ENCODE measurements at regions not wholly inside any gene's neighbourhood (a gene's known extent, or its start where the extent isn't known, plus 50 kb on each side); places are given as distances from the start of the nearest gene placed in this dataset.

GRCh38 chr2:119104414-119104813 lies 54.1 kb downstream of the C1QL2 start:
- ATAC-seq (no peak), DNase-seq (no peak)
- intact Hi-C loops (cut with micrococcal nuclease): no loop called here

- intact Hi-C loops (cut with micrococcal nuclease): no loop called here
- no peak for DNase-seq
- ATAC-seq: no peak
These were observed 55.6 kb downstream of the C1QL2 start for GRCh38 chr2:119102964-119103363.

- no peak for ATAC-seq
- intact Hi-C loops (cut with micrococcal nuclease): no loop called here
- no peak for DNase-seq
These were observed 70.1 kb downstream of the C1QL2 start for GRCh38 chr2:119088416-119088815.

- DNase-seq (no peak), ATAC-seq (no peak)
- intact Hi-C loops (cut with micrococcal nuclease): no loop called here
These were observed 72.2 kb downstream of the C1QL2 start for GRCh38 chr2:119086327-119086726.

GRCh38 chr2:119085613-119086012 lies 72.9 kb downstream of the C1QL2 start:
- ATAC-seq (no peak), DNase-seq (no peak)
- intact Hi-C loops (cut with micrococcal nuclease): no loop called here

- no peak for DNase-seq
- intact Hi-C loops (cut with micrococcal nuclease): no loop called here
- ATAC-seq: no peak
These were observed 75.1 kb downstream of the C1QL2 start for GRCh38 chr2:119083416-119083815.

- intact Hi-C loops (cut with micrococcal nuclease): no loop called here
- DNase-seq (no peak), ATAC-seq (no peak)
These were observed 75.6 kb downstream of the C1QL2 start for GRCh38 chr2:119082821-119083400.

GRCh38 chr2:119078796-119079195 lies 79.8 kb downstream of the C1QL2 start:
- intact Hi-C loops (cut with micrococcal nuclease): no loop called here
- no peak for DNase-seq
- no peak for ATAC-seq

- DNase-seq: no peak
- intact Hi-C loops (cut with micrococcal nuclease): no loop called here
These were observed 81.8 kb downstream of the C1QL2 start for GRCh38 chr2:119076713-119077112.

GRCh38 chr2:119073213-119073612 lies 85.3 kb downstream of the C1QL2 start:
- intact Hi-C loops (cut with micrococcal nuclease): no loop called here
- no peak for ATAC-seq
- DNase-seq: no peak

More at GRCh38 chr2:119076713-119077112, 81.8 kb downstream of the C1QL2 start:
- ATAC-seq: no peak

GRCh38 chr2:119071476-119071875 lies 87.1 kb downstream of the C1QL2 start:
- no peak for DNase-seq
- intact Hi-C loops (cut with micrococcal nuclease): no loop called here
- ATAC-seq: peak; percentile 77

- DNase-seq: no peak
- ATAC-seq: no peak
- intact Hi-C loops (cut with micrococcal nuclease): no loop called here
These were observed 88.8 kb downstream of the C1QL2 start for GRCh38 chr2:119069781-119070180.

GRCh38 chr2:119068154-119068725 lies 90.3 kb downstream of the C1QL2 start:
- intact Hi-C loops (cut with micrococcal nuclease): no loop called here
- DNase-seq (no peak), ATAC-seq (no peak)

- ATAC-seq (no peak), DNase-seq (no peak)
- intact Hi-C loops (cut with micrococcal nuclease): no loop called here
These were observed 92.2 kb downstream of the C1QL2 start for GRCh38 chr2:119066272-119066804.

- intact Hi-C loops (cut with micrococcal nuclease): no loop called here
- DNase-seq: no peak
- no peak for ATAC-seq
These were observed 93.4 kb downstream of the C1QL2 start for GRCh38 chr2:119065146-119065545.

- intact Hi-C loops (cut with micrococcal nuclease): no loop called here
- ATAC-seq: no peak
- DNase-seq: no peak
These were observed 94.0 kb downstream of the C1QL2 start for GRCh38 chr2:119064567-119064966.

GRCh38 chr2:119063177-119063576 lies 95.4 kb downstream of the C1QL2 start:
- intact Hi-C loops (cut with micrococcal nuclease): no loop called here
- DNase-seq (no peak), ATAC-seq (no peak)

GRCh38 chr2:119062652-119063051 lies 95.9 kb downstream of the C1QL2 start:
- DNase-seq (no peak), ATAC-seq (no peak)
- intact Hi-C loops (cut with micrococcal nuclease): no loop called here

- intact Hi-C loops (cut with micrococcal nuclease): no loop called here
- DNase-seq: no peak
- no peak for ATAC-seq
These were observed 96.4 kb downstream of the C1QL2 start for GRCh38 chr2:119062179-119062578.

GRCh38 chr2:119059940-119060339 lies 98.6 kb downstream of the C1QL2 start:
- no peak for DNase-seq
- ATAC-seq: no peak
- intact Hi-C loops (cut with micrococcal nuclease): no loop called here

GRCh38 chr2:119059287-119059686 lies 99.3 kb downstream of the C1QL2 start:
- DNase-seq (no peak), ATAC-seq (no peak)
- intact Hi-C loops (cut with micrococcal nuclease): no loop called here
